ENCODE measurements at regions not wholly inside any gene's neighbourhood (a gene's known extent, or its start where the extent isn't known, plus 50 kb on each side); places are given as distances from the start of the nearest gene placed in this dataset.

DNA sequence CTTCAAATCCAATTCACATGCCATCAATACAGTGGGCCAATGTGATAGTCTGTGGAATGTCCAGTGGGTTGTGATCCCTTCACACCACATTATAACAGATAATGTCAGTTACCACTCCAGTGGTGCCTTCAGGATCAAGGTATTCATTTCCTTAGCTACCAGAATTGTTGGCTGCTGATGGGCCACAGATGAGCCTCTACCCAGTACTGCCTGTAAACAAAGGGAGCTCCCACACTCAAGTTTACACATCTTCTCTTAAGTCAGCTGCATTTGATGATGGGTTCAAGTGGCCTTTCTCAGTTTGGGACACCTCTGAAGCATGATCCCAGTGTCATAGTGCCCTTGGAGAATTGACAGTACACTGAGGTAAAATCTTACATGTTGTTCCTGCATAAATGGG, 477.0 kb upstream of the CD180 start:
- no peak for FAIRE-seq
- Mint-ChIP-seq H3K27me3 (ENCODE audit: low read depth, unreplicated experiment) (no peaks in the 10 kb centered on the region), H3K36me3 (ENCODE audit: low read depth, unreplicated experiment) (no peaks in the 10 kb centered on the region), H3K9me3 (ENCODE audit: unreplicated experiment) (no peaks in the 10 kb centered on the region), H3K27ac (ENCODE audit: unreplicated experiment) (no peak overlapping the region), H3K4me1 (ENCODE audit: low read depth, unreplicated experiment) (no peaks in the 10 kb centered on the region), H3K4me3 (ENCODE audit: unreplicated experiment) (no peak overlapping the region)
- no peak overlapping the region for H3K27ac ChIP-seq (ENCODE audit: low read depth, low read length)
- no peak overlapping the region for H2AFZ ChIP-seq (ENCODE audit: low read depth, low read length)
- H3K4me1 ChIP-seq (ENCODE audit: insufficient read depth, low read length), result no peaks in the 10 kb centered on the region
- no peaks in the 10 kb centered on the region for H3K79me2 ChIP-seq (ENCODE audit: insufficient read depth, low read length)
- no peaks in the 10 kb centered on the region for H3K9me3 ChIP-seq (ENCODE audit: insufficient read depth, low read depth, low read length)
- no peak overlapping the region for H3K4me2 ChIP-seq (ENCODE audit: low read length)
- no peaks in the 10 kb centered on the region for H4K20me1 ChIP-seq (ENCODE audit: insufficient read depth, low read length)
- no peaks in the 10 kb centered on the region for H3K36me3 ChIP-seq (ENCODE audit: insufficient read depth, low read length)
- no peak overlapping the region for H3K9ac ChIP-seq (ENCODE audit: low read length)
- TF ChIP-seq, protein P1, sequence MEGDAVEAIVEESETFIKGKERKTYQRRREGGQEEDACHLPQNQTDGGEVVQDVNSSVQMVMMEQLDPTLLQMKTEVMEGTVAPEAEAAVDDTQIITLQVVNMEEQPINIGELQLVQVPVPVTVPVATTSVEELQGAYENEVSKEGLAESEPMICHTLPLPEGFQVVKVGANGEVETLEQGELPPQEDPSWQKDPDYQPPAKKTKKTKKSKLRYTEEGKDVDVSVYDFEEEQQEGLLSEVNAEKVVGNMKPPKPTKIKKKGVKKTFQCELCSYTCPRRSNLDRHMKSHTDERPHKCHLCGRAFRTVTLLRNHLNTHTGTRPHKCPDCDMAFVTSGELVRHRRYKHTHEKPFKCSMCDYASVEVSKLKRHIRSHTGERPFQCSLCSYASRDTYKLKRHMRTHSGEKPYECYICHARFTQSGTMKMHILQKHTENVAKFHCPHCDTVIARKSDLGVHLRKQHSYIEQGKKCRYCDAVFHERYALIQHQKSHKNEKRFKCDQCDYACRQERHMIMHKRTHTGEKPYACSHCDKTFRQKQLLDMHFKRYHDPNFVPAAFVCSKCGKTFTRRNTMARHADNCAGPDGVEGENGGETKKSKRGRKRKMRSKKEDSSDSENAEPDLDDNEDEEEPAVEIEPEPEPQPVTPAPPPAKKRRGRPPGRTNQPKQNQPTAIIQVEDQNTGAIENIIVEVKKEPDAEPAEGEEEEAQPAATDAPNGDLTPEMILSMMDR (IDR thresholded peaks at IDR 0.05; ENCODE audit: insufficient read depth, low read depth, low read length), result no peak
- H3K27me3 ChIP-seq (ENCODE audit: insufficient read depth, low read length), result no peaks in the 10 kb centered on the region
- no peak for DNase-seq (ENCODE audit: low read depth)
- no peak overlapping the region for H3K4me3 ChIP-seq (ENCODE audit: insufficient read depth, low read depth, low read length)

- no peak overlapping the region for H3K4me2 ChIP-seq (ENCODE audit: low read length)
- H3K4me1 Mint-ChIP-seq (ENCODE audit: low read depth, unreplicated experiment), result no peaks in the 10 kb centered on the region
- TF ChIP-seq EZH2 (IDR thresholded peaks at IDR 0.05; ENCODE audit: insufficient read depth, low read length), result no peak
- TF ChIP-seq, protein P1 (IDR thresholded peaks at IDR 0.05; ENCODE audit: insufficient read depth, low read depth, low read length), result no peak
- no peaks in the 10 kb centered on the region for H3K9me3 Mint-ChIP-seq (ENCODE audit: unreplicated experiment)
- no peaks in the 10 kb centered on the region for H3K79me2 ChIP-seq (ENCODE audit: insufficient read depth, low read length)
- FAIRE-seq (no peak), DNase-seq (ENCODE audit: low read depth) (no peak)
- no peaks in the 10 kb centered on the region for H4K20me1 ChIP-seq (ENCODE audit: insufficient read depth, low read length)
- H3K4me1 ChIP-seq (ENCODE audit: insufficient read depth, low read length), result no peaks in the 10 kb centered on the region
- no peak overlapping the region for H3K27ac Mint-ChIP-seq (ENCODE audit: unreplicated experiment)
- no peaks in the 10 kb centered on the region for H3K36me3 Mint-ChIP-seq (ENCODE audit: low read depth, unreplicated experiment)
- H3K4me3 Mint-ChIP-seq (ENCODE audit: unreplicated experiment), result no peak overlapping the region
- no peak overlapping the region for H2AFZ ChIP-seq (ENCODE audit: low read depth, low read length)
- H3K27me3 ChIP-seq (ENCODE audit: insufficient read depth, low read length), result no peaks in the 10 kb centered on the region
- H3K27me3 Mint-ChIP-seq (ENCODE audit: low read depth, unreplicated experiment), result no peaks in the 10 kb centered on the region
- H3K9ac ChIP-seq (ENCODE audit: low read length), result no peak overlapping the region
- no peaks in the 10 kb centered on the region for H3K9me3 ChIP-seq (ENCODE audit: insufficient read depth, low read depth, low read length)
- no peak overlapping the region for H3K27ac ChIP-seq (ENCODE audit: low read depth, low read length)
- H3K36me3 ChIP-seq (ENCODE audit: insufficient read depth, low read length), result no peaks in the 10 kb centered on the region
- no peak overlapping the region for H3K4me3 ChIP-seq (ENCODE audit: insufficient read depth, low read depth, low read length)
These were observed 476.6 kb upstream of the CD180 start for GRCh38 chr5:67673180-67673579.

GRCh38 chr5:67672636-67673035, 476.0 kb upstream of the CD180 start:
- Mint-ChIP-seq H3K27me3 (ENCODE audit: low read depth, unreplicated experiment) (no peaks in the 10 kb centered on the region), H3K36me3 (ENCODE audit: low read depth, unreplicated experiment) (no peaks in the 10 kb centered on the region), H3K4me1 (ENCODE audit: low read depth, unreplicated experiment) (no peaks in the 10 kb centered on the region), H3K9me3 (ENCODE audit: unreplicated experiment) (no peaks in the 10 kb centered on the region), H3K4me3 (ENCODE audit: unreplicated experiment) (no peak overlapping the region), H3K27ac (ENCODE audit: unreplicated experiment) (no peak overlapping the region)
- no peak overlapping the region for H2AFZ ChIP-seq (ENCODE audit: low read depth, low read length)
- no peaks in the 10 kb centered on the region for H3K36me3 ChIP-seq (ENCODE audit: insufficient read depth, low read length)
- DNase-seq (ENCODE audit: low read depth) (peak; percentile 12), FAIRE-seq (no peak)
- H3K9ac ChIP-seq (ENCODE audit: low read length), result no peak overlapping the region
- no peaks in the 10 kb centered on the region for H3K9me3 ChIP-seq (ENCODE audit: insufficient read depth, low read depth, low read length)
- no peaks in the 10 kb centered on the region for H3K27me3 ChIP-seq (ENCODE audit: insufficient read depth, low read length)
- TF ChIP-seq, protein P1 (IDR thresholded peaks at IDR 0.05; ENCODE audit: insufficient read depth, low read depth, low read length), result no peak
- no peak for TF ChIP-seq EZH2 (IDR thresholded peaks at IDR 0.05; ENCODE audit: insufficient read depth, low read length)
- H3K4me1 ChIP-seq (ENCODE audit: insufficient read depth, low read length), result no peaks in the 10 kb centered on the region
- H3K4me3 ChIP-seq (ENCODE audit: insufficient read depth, low read depth, low read length), result no peak overlapping the region
- no peak overlapping the region for H3K27ac ChIP-seq (ENCODE audit: low read depth, low read length)
- H4K20me1 ChIP-seq (ENCODE audit: insufficient read depth, low read length), result no peaks in the 10 kb centered on the region
- H3K79me2 ChIP-seq (ENCODE audit: insufficient read depth, low read length), result no peaks in the 10 kb centered on the region
- no peak overlapping the region for H3K4me2 ChIP-seq (ENCODE audit: low read length)

Data from astrocyte (in vitro differentiated cells and primary cell).